ENCODE measurements at regions not wholly inside any gene's neighbourhood (a gene's known extent, or its start where the extent isn't known, plus 50 kb on each side); places are given as distances from the start of the nearest gene placed in this dataset.
"Not testable (repeated sequence)": the region's sequence is repeated elsewhere in the genome, so short reads cannot be mapped to it uniquely, and the experiment has no call there.

GRCh38 chr10:21135023-21135931 lies 238.2 kb upstream of the NEBL start:
- FAIRE-seq: no peak
- DNase-seq (ENCODE audit: insufficient read length): no peak
- TF ChIP-seq TAF1 (IDR thresholded peaks at IDR 0.05; ENCODE audit: borderline replicate concordance, low read depth, low read length) (no peak), POLR2AphosphoS5 (IDR thresholded peaks at IDR 0.05; ENCODE audit: low read depth, low read length) (no peak), POLR2A (IDR thresholded peaks at IDR 0.05; ENCODE audit: low read depth, low read length) (no peak)

GRCh38 chr10:21134645-21135022 lies 237.5 kb upstream of the NEBL start:
- DNase-seq (ENCODE audit: insufficient read length) (no peak), FAIRE-seq (no peak)
- TF ChIP-seq TAF1 (IDR thresholded peaks at IDR 0.05; ENCODE audit: borderline replicate concordance, low read depth, low read length): no peak
- no peak for TF ChIP-seq POLR2AphosphoS5 (IDR thresholded peaks at IDR 0.05; ENCODE audit: low read depth, low read length)
- no peak for TF ChIP-seq POLR2A (IDR thresholded peaks at IDR 0.05; ENCODE audit: low read depth, low read length)

DNA sequence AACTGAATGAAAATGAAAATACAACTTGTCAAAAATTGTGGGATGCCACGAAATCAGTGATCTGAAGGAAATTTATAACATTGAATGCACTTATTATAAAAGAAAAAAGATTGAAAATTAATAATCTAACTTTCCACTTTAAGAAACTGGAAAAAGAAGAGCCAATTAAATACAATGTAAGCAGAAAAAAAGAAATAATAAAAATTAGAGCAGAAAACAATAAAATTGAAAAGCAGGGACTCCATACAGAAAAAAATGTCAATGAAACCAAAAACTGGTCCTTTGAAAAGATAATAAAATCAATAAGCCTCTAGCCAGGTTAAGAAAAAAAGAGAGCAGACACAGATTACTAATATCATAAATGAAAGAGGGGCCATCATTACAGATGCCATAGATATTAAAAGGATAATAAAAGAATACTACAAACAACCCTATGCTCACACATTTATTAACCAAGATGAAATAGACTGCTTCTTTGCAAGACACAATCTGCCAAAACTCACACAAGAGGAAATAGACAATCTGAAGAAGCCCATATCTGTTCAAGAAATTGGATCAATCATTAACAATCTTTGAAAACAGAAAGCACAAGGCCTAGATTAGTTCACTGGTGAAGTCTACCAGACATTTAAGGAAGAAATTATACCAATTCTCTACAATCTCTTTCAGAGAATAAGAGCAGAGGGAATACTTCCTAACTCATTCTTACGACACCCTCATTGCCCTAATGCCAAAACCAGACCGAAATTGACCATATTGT lies 233.8 kb upstream of the NEBL start:
- no peak for TF ChIP-seq TAF1 (IDR thresholded peaks at IDR 0.05; ENCODE audit: borderline replicate concordance, low read depth, low read length)
- no peak for FAIRE-seq
- DNase-seq (ENCODE audit: insufficient read length): no peak

- no peak for TF ChIP-seq POLR2AphosphoS5 (IDR thresholded peaks at IDR 0.05; ENCODE audit: low read depth, low read length)
- no peak for TF ChIP-seq TAF1 (IDR thresholded peaks at IDR 0.05; ENCODE audit: borderline replicate concordance, low read depth, low read length)
- TF ChIP-seq POLR2A (IDR thresholded peaks at IDR 0.05; ENCODE audit: low read depth, low read length): no peak
- no peak for DNase-seq (ENCODE audit: insufficient read length)
- FAIRE-seq: no peak
These were observed 233.0 kb upstream of the NEBL start for GRCh38 chr10:21130108-21130507.

DNA sequence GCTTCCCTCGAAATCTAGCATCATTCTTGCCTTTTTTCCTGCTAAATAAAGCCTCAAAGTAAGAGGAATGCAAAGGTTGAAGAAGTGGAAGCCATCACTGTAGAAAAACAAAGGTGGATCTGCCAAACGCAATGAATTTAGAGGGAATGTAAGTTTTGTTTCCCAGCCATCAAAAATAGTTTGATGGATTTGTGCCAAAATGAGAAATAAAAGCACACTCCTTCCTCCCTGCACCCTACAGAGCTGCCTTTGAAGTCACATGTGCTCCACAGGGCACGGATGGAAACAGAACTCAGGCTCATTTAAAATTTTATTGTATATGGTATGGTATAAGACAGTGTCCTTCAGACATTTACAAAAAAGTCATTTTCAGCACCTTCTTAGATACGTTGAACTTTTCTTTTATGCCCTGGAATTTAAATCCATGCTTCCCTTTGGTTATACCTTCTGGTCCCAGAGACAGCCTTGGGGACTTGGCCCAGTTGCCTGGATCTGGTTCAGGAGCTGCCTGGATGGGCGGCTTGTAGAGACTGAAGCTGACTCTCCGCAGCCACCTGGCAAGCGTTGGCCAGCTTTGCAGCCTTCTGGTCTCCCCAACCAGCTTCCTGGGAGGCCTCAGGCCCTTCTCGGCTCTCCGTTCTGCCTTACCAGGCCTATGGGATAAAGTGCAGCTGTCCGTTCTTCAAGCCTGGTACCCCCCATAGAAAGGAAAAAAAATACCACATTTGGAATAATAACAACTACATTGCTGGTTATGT lies 228.5 kb upstream of the NEBL start:
- TF ChIP-seq POLR2AphosphoS5 (IDR thresholded peaks at IDR 0.05; ENCODE audit: low read depth, low read length) (no peak), TAF1 (IDR thresholded peaks at IDR 0.05; ENCODE audit: borderline replicate concordance, low read depth, low read length) (no peak), POLR2A (IDR thresholded peaks at IDR 0.05; ENCODE audit: low read depth, low read length) (no peak)
- no peak for FAIRE-seq
- DNase-seq (ENCODE audit: insufficient read length): no peak

DNA sequence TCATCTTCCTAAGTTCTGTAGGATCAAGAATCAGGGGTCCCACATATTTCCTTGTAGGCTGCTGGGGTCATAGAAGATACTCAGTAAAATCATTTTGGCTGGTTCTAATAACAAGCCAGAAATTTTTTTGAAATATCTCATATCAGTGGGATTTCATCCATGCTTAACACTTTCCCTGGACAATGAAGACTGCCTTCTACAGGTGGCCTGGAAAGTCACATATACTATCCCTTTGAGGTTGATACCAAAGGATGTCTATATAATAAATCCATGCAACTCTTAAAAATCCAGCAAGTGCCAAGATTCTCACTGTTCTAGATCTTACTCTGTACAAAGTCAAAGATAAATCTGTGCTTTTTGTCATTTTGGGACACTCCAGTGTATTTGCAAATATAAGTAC lies 225.8 kb upstream of the NEBL start:
- no peak for DNase-seq (ENCODE audit: insufficient read length)
- FAIRE-seq: no peak
- TF ChIP-seq TAF1 (IDR thresholded peaks at IDR 0.05; ENCODE audit: borderline replicate concordance, low read depth, low read length) (no peak), POLR2AphosphoS5 (IDR thresholded peaks at IDR 0.05; ENCODE audit: low read depth, low read length) (no peak), POLR2A (IDR thresholded peaks at IDR 0.05; ENCODE audit: low read depth, low read length) (no peak)

DNA sequence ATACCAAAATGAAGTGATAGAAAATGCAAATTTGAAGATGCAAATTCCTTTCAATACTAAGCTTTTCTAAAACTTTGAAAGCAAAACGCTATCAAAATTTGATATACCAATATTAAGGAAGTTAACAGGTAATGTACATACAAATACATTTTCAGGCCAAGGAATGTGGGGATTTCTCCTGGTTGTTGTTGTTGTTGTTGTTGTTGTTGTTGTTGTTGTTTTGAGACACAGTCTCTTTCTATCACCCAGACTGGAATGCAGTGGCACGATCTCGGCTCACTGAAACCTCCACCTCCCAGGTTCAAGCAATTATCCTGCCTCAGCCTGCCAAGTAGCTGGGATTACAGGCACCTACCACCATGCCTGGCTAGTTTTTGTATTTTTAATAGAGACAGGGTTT lies 224.7 kb upstream of the NEBL start:
- not testable (repeated sequence) for FAIRE-seq; DNase-seq (ENCODE audit: insufficient read length)

- TF ChIP-seq POLR2AphosphoS5 (IDR thresholded peaks at IDR 0.05; ENCODE audit: low read depth, low read length) (no peak), POLR2A (IDR thresholded peaks at IDR 0.05; ENCODE audit: low read depth, low read length) (no peak), TAF1 (IDR thresholded peaks at IDR 0.05; ENCODE audit: borderline replicate concordance, low read depth, low read length) (no peak)
- FAIRE-seq (no peak), DNase-seq (ENCODE audit: insufficient read length) (no peak)
These were observed 217.6 kb upstream of the NEBL start for GRCh38 chr10:21114683-21115082.

- no peak for TF ChIP-seq POLR2A (IDR thresholded peaks at IDR 0.05; ENCODE audit: low read depth, low read length)
- no peak for TF ChIP-seq TAF1 (IDR thresholded peaks at IDR 0.05; ENCODE audit: borderline replicate concordance, low read depth, low read length)
- no peak for TF ChIP-seq POLR2AphosphoS5 (IDR thresholded peaks at IDR 0.05; ENCODE audit: low read depth, low read length)
- FAIRE-seq: no peak
- no peak for DNase-seq (ENCODE audit: insufficient read length)
These were observed 213.2 kb upstream of the NEBL start for GRCh38 chr10:21110358-21110757.

GRCh38 chr10:21106931-21107330 lies 209.8 kb upstream of the NEBL start:
- FAIRE-seq; DNase-seq (ENCODE audit: insufficient read length): not testable (repeated sequence)

DNA sequence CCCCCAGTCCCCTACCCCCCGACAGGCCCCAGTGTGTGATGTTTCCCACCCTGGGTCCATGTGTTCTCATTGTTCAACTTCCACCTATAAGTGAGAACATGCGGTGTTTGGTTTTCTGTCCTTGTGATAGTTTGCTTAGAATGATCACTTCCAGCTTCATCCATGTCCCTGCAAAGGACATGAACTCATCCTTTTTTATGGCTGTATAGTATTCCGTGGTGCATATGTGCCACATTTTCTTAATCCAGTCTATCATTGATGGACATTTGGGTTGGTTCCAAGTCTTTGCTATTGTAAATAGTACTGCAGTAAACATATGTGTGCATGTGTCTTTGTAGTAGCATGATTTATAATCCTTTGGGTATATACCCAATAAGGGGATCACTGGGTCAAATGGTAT lies 208.2 kb upstream of the NEBL start:
- DNase-seq (ENCODE audit: insufficient read length): not testable (repeated sequence)

More for the DNA sequence above, 208.2 kb upstream of the NEBL start:
- FAIRE-seq: not testable (repeated sequence)
